ENCODE measurements at regions not wholly inside any gene's neighbourhood (a gene's known extent, or its start where the extent isn't known, plus 50 kb on each side); places are given as distances from the start of the nearest gene placed in this dataset.

GRCh38 chr20:4084721-4085120, 63.9 kb upstream of the SMOX start:
- TF ChIP-seq CTCF (IDR thresholded peaks at IDR 0.05; ENCODE audit: low read depth, low read length) (no peak), EZH2phosphoT487 (IDR thresholded peaks at IDR 0.05; ENCODE audit: low read depth) (no peak)
